Right lobe of liver (tissue), 6 donors: ENCODE measurements at regions not wholly inside any gene's neighbourhood (a gene's known extent, or its start where the extent isn't known, plus 50 kb on each side); places are given as distances from the start of the nearest gene placed in this dataset.
"Not testable (repeated sequence)": the region's sequence is repeated elsewhere in the genome, so short reads cannot be mapped to it uniquely, and the experiment has no call there.

Experiments used
- ATAC-seq, 4 donors: fragments of 200-7000 bp; cut with Tn5 transposase; one replicate each; pipeline ENCODE4 v1.9.1; 2020; ENCODE audit warnings: mild to moderate bottlenecking in 4 of 4, moderate library complexity in 4 of 4
- DNase-seq, 3 donors: peaks; one replicate each; pipeline ENCODE4 v3.0.0-alpha.2; 2020
- H3K27ac ChIP-seq, 3 donors: fragments of 200-600 bp; one replicate each; pipeline ENCODE4 v1.8.0; 2022
- H3K27me3 ChIP-seq, 2 donors: fragments of 200-600 bp; one replicate each; pipeline ENCODE4 v1.8.0; 2022
- H3K36me3 ChIP-seq, 4 donors: fragments of 200-600 bp; sonication (generic) in 1 of 4; one replicate each; pipeline versions ENCODE4 v1.5.1 to v1.8.0; 2017 to 2022; ENCODE audit warnings: control low read depth in 1 of 4
- H3K4me1 ChIP-seq, 4 donors: fragments of 200-600 bp; sonication (generic) in 1 of 4; one replicate each; pipeline versions ENCODE4 v1.5.1 to v1.8.0; 2017 to 2022; ENCODE audit warnings: control low read depth in 1 of 4
- H3K4me3 ChIP-seq, 3 donors: fragments of 200-600 bp; one replicate each; pipeline ENCODE4 v1.8.0; 2022
- H3K9me3 ChIP-seq, 4 donors: fragments of 200-600 bp; sonication (generic) in 1 of 4; one replicate each; pipeline versions ENCODE4 v1.5.1 to v1.8.0; 2017 to 2022; ENCODE audit warnings: control low read depth in 1 of 4
- POLR2A ChIP-seq: fragments of 450-650 bp; IDR thresholded peaks from one replicate; pipeline ENCODE4 v1.6.1; 2017; ENCODE audit warnings: antibody characterized with exemption, mild to moderate bottlenecking
- WGBS: methylation state at CpG from one replicate; pipeline ENCODE4 v1.1.6; 2018; ENCODE audit warnings: low coverage, low lambda C conversion rate; ENCODE audit not compliant: insufficient coverage; ENCODE audit errors: missing lambda C conversion rate; 5-methylcytosine and 5-hydroxymethylcytosine counted together
- intact Hi-C, 2 donors: fragments of 100-400 bp; cut with DNase I; formaldehyde crosslinking; loops; one replicate each; pipeline versions ENCODE4 v1.11.2 to v1.14.1; 2022
- TF ChIP-seq, protein P1 (sequence below), 4 donors: fragments of 200-600 bp in 3 of 4; fragments of 450-650 bp in 1 of 4; IDR thresholded peaks; one replicate each; pipeline versions ENCODE4 v1.5.1 to v1.8.0; 2016 to 2022; ENCODE audit warnings: antibody characterized with exemption in 4 of 4, mild to moderate bottlenecking in 2 of 4
- donor health status: DM: no; HTN: yes; CAD: no.
- donor health status: DM: no; HTN: no; CAD: no.
- donor health status: DM: no; HTN: no; CAD: no.
- donor health status: DM: no; HTN: yes; CAD: no.
- donor health status: DM: no; HTN: yes; CAD: no.

GRCh38 chr14:97061714-97062113, 264.5 kb downstream of the VRK1 start:
- Histone ChIP-seq H3K9me3 (no peaks in the 10 kb centered on the region), H3K4me3 (no peak overlapping the region), H3K27ac (no peak overlapping the region), H3K36me3 (no peaks in the 10 kb centered on the region), H3K27me3 (no peaks in the 10 kb centered on the region), H3K4me1 (no peaks in the 10 kb centered on the region)
- ATAC-seq = no peak
- intact Hi-C loops = no loop called here
- DNase-seq = no peak
- WGBS = 85% methylated on average over 1 of the region's 1 CpG
- TF ChIP-seq, protein P1, sequence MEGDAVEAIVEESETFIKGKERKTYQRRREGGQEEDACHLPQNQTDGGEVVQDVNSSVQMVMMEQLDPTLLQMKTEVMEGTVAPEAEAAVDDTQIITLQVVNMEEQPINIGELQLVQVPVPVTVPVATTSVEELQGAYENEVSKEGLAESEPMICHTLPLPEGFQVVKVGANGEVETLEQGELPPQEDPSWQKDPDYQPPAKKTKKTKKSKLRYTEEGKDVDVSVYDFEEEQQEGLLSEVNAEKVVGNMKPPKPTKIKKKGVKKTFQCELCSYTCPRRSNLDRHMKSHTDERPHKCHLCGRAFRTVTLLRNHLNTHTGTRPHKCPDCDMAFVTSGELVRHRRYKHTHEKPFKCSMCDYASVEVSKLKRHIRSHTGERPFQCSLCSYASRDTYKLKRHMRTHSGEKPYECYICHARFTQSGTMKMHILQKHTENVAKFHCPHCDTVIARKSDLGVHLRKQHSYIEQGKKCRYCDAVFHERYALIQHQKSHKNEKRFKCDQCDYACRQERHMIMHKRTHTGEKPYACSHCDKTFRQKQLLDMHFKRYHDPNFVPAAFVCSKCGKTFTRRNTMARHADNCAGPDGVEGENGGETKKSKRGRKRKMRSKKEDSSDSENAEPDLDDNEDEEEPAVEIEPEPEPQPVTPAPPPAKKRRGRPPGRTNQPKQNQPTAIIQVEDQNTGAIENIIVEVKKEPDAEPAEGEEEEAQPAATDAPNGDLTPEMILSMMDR (IDR thresholded peaks at IDR 0.05) = no peak
- no peak for TF ChIP-seq POLR2A

DNA sequence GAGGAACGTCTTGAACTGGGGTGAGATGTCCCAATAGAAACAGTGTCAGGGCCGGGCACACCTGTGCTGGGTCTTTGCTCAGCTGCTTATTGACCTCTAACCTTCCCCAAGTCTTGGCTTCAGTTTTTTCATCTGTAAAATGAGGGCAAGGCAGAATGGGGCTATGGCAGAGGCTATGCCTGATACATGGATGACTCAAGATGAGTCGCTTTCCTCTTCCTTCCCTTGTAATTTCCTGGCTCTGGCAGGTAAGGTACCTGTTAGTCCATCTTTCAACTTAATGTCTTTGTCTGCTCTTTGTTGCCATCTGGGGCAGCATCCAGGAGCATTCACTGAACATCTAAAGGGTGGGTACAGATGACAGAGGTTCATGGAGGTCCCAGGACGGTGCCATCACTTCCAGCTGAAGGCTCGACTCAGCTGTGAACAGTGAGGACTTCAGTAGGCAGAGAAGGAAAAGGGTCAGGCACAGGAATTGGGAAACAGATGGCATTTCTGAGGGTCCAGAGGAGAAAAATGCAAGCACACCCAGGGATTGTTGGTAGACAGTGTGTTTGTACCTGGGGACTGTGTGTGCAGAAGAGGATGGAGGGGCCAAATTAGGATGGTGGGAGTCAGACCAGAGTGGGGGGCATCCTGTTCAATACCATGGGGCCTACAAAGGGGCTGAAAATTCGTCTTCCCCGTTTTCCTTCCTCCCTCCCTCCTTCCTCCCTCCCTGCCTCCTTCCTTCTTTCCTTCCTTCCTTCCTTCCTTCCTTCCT, 268.3 kb downstream of the VRK1 start:
- no peaks in the 10 kb centered on the region for H3K9me3 ChIP-seq
- H3K4me3 ChIP-seq = no peak overlapping the region
- no peaks in the 10 kb centered on the region for H3K27me3 ChIP-seq
- H3K27ac ChIP-seq = no peak overlapping the region
- no peaks in the 10 kb centered on the region for H3K4me1 ChIP-seq
- TF ChIP-seq POLR2A = no peak
- TF ChIP-seq, protein P1 (IDR thresholded peaks at IDR 0.05) = no peak
- ATAC-seq (no peak), DNase-seq (no peak)
- H3K36me3 ChIP-seq = no peaks in the 10 kb centered on the region
- 47% methylated on average over 6 of the region's 7 CpGs for WGBS
- intact Hi-C loops = no loop called here

GRCh38 chr14:97066068-97066899, 269.1 kb downstream of the VRK1 start:
- Histone ChIP-seq H3K4me3 (no peak overlapping the region), H3K4me1 (no peaks in the 10 kb centered on the region), H3K9me3 (no peaks in the 10 kb centered on the region), H3K27ac (no peak overlapping the region), H3K36me3 (no peaks in the 10 kb centered on the region), H3K27me3 (no peaks in the 10 kb centered on the region)
- DNase-seq (no peak), ATAC-seq (no peak)
- 54% methylated on average over 6 of the region's 6 CpGs for WGBS
- intact Hi-C loops = no loop called here
- TF ChIP-seq, protein P1 (IDR thresholded peaks at IDR 0.05) = no peak
- TF ChIP-seq POLR2A = no peak

- not testable (repeated sequence) for H3K36me3 ChIP-seq
Observed at GRCh38 chr14:97068293-97068692, 271.1 kb downstream of the VRK1 start.

GRCh38 chr14:97070259-97070658, 273.1 kb downstream of the VRK1 start:
- no peak overlapping the region for H3K4me3 ChIP-seq
- TF ChIP-seq, protein P1 (IDR thresholded peaks at IDR 0.05) = no peak
- TF ChIP-seq POLR2A = no peak
- no peaks in the 10 kb centered on the region for H3K36me3 ChIP-seq
- 54% methylated on average over 6 of the region's 6 CpGs for WGBS
- no peaks in the 10 kb centered on the region for H3K4me1 ChIP-seq
- no peak for ATAC-seq
- intact Hi-C loops = no loop called here
- H3K27ac ChIP-seq = no peak overlapping the region
- no peaks in the 10 kb centered on the region for H3K27me3 ChIP-seq
- no peaks in the 10 kb centered on the region for H3K9me3 ChIP-seq
- no peak for DNase-seq

More at GRCh38 chr14:97068293-97068692, 271.1 kb downstream of the VRK1 start:
- DNase-seq, H3K4me3 ChIP-seq, H3K9me3 ChIP-seq, ATAC-seq, H3K4me1 ChIP-seq, intact Hi-C loops, H3K27ac ChIP-seq, H3K27me3 ChIP-seq: not testable (repeated sequence)
- 90% methylated on average over 1 of the region's 1 CpG for WGBS
